SK-N-SH (cell line): ENCODE measurements at regions not wholly inside any gene's neighbourhood (a gene's known extent, or its start where the extent isn't known, plus 50 kb on each side); places are given as distances from the start of the nearest gene placed in this dataset.
A peak's percentile ranks its signal among the peaks of the same experiment; 100 is the strongest.

Experiments
- CTCF ChIA-PET: fragments of 300-600, 350-600 bp; formaldehyde crosslinking; extraction: SDS; loops from one replicate; lab custom pipeline; 2021; lab: Yijun Ruan, JAX
- POLR2A ChIA-PET: fragments of 350-600 bp; sonication (Branson Sonifier 250); formaldehyde crosslinking; extraction: SDS; loops from one replicate; lab custom pipeline; 2020; ENCODE audit warnings: antibody characterized with exemption, inconsistent platforms; lab: Yijun Ruan, JAX
- DNase-seq: peaks from one replicate; pipeline ENCODE4 v3.0.0; 2012
- H2AFZ ChIP-seq: fragments of 200-600 bp; sonication (generic); 2 replicates; pipeline ENCODE4 v1.8.1; 2016; ENCODE audit warnings: antibody characterized with exemption, mild to moderate bottlenecking, low read depth
- H3F3A ChIP-seq: fragments of 200-600 bp; sonication (generic); replicated peaks from 2 replicates; pipeline ENCODE3; 2016; ENCODE audit warnings: antibody characterized with exemption, mild to moderate bottlenecking; ENCODE audit not compliant: insufficient read depth
- H3K27ac ChIP-seq, 2 experiments: fragments of 200-500 bp in 1 of 2; fragments of 200-600 bp in 1 of 2; sonication (Bioruptor generic) in 1 of 2; sonication (generic), shearing (Covaris generic) in 1 of 2; 2 replicates each; pipeline versions ENCODE4 v1.5.1 to v1.6.1; 2014 to 2016; ENCODE audit warnings: low read depth in 2 of 2, inconsistent platforms in 1 of 2, low read length in 1 of 2, mild to moderate bottlenecking in 1 of 2, mixed read lengths in 1 of 2
- H3K27me3 ChIP-seq: fragments of 200-600 bp; sonication (generic), shearing (Covaris generic); 2 replicates; pipeline ENCODE4 v1.6.1; 2016; ENCODE audit warnings: mixed run types; ENCODE audit not compliant: insufficient read depth
- H3K36me3 ChIP-seq, 2 experiments: fragments of 200-500 bp in 1 of 2; fragments of 200-600 bp in 1 of 2; sonication (Bioruptor generic) in 1 of 2; sonication (generic) in 1 of 2; replicated peaks in 1 of 2; 2 replicates each; pipeline versions ENCODE3 to v1.5.1; 2014 to 2016; ENCODE audit warnings: low read length in 1 of 2, mild to moderate bottlenecking in 1 of 2; ENCODE audit not compliant: insufficient read depth in 2 of 2, control insufficient read depth in 1 of 2
- H3K4me1 ChIP-seq, 2 experiments: fragments of 200-500 bp in 1 of 2; fragments of 200-600 bp in 1 of 2; sonication (Bioruptor generic) in 1 of 2; sonication (generic), shearing (Covaris generic) in 1 of 2; 2 replicates each; pipeline versions ENCODE4 v1.5.1 to v1.6.1; 2014 to 2016; ENCODE audit warnings: low read depth in 1 of 2, low read length in 1 of 2, mixed run types in 1 of 2; ENCODE audit not compliant: insufficient read depth in 2 of 2, control insufficient read depth in 1 of 2
- H3K4me2 ChIP-seq: fragments of 200-600 bp; sonication (generic), shearing (Covaris generic); 2 replicates; pipeline ENCODE4 v1.6.1; 2017; ENCODE audit warnings: mixed run types
- H3K4me3 ChIP-seq, 2 experiments: fragments of 200-500 bp in 1 of 2; fragments of 200-600 bp in 1 of 2; sonication (Bioruptor generic) in 1 of 2; sonication (generic), shearing (Covaris generic) in 1 of 2; 2 replicates each; pipeline versions ENCODE4 v1.5.1 to v1.8.1; 2014 to 2016; ENCODE audit warnings: low read depth in 2 of 2, inconsistent platforms in 1 of 2, low read length in 1 of 2, mild to moderate bottlenecking in 1 of 2, mixed read lengths in 1 of 2, moderate library complexity in 1 of 2
- H3K79me2 ChIP-seq: fragments of 200-600 bp; sonication (generic); 2 replicates; pipeline ENCODE4 v1.8.1; 2017; ENCODE audit warnings: mild to moderate bottlenecking; ENCODE audit not compliant: insufficient read depth
- H3K9ac ChIP-seq: fragments of 200-600 bp; sonication (generic); 2 replicates; pipeline ENCODE4 v1.6.1; 2017; ENCODE audit warnings: mixed run types
- H3K9me2 ChIP-seq: fragments of 200-600 bp; sonication (generic); 2 replicates; pipeline ENCODE4 v1.6.1; 2017; ENCODE audit warnings: mixed run types
- H3K9me3 ChIP-seq: fragments of 200-600 bp; sonication (generic); 2 replicates; pipeline ENCODE4 v1.6.1; 2017; ENCODE audit warnings: mixed run types, mild to moderate bottlenecking, moderate library complexity
- H4K20me1 ChIP-seq: fragments of 200-600 bp; sonication (generic); 2 replicates; pipeline ENCODE4 v1.6.1; 2017; ENCODE audit warnings: mild to moderate bottlenecking, mixed run types; ENCODE audit not compliant: insufficient read depth
- CTCF ChIP-seq: fragments of 200-600 bp; sonication (generic); IDR thresholded peaks from 2 replicates; pipeline ENCODE4 v1.6.1; 2017; ENCODE audit warnings: antibody characterized with exemption, mild to moderate bottlenecking, moderate library complexity
- EZH2phosphoT487 ChIP-seq: fragments of 200-600 bp; sonication (generic); IDR thresholded peaks from 2 replicates; pipeline ENCODE4 v1.6.1; 2017; ENCODE audit warnings: low read depth, mixed run types, mild to moderate bottlenecking, antibody characterized with exemption, moderate library complexity, borderline replicate concordance
- FOXJ3 ChIP-seq: sonication (generic); formaldehyde crosslinking; IDR thresholded peaks from 2 replicates; pipeline ENCODE4 v1.5.1; 2020; ENCODE audit warnings: mild to moderate bottlenecking, missing genetic modification reagents
- MXI1 ChIP-seq: IDR thresholded peaks from 2 replicates; pipeline ENCODE4 v1.6.1; 2012; ENCODE audit warnings: mild to moderate bottlenecking, low read depth, low read length, improper control_type of control experiment
- NFIC ChIP-seq: IDR thresholded peaks from 2 replicates; pipeline ENCODE4 v1.4.0; 2012; ENCODE audit warnings: borderline replicate concordance
- RAD21 ChIP-seq: IDR thresholded peaks from 2 replicates; pipeline ENCODE4 v1.6.1; 2012; ENCODE audit warnings: mild to moderate bottlenecking, low read length
- RCOR1 ChIP-seq: fragments of 150-350 bp; IDR thresholded peaks from 2 replicates; pipeline ENCODE4 v1.6.1; 2017; ENCODE audit warnings: antibody characterized with exemption, low read length
- REST ChIP-seq: IDR thresholded peaks from 2 replicates; pipeline ENCODE4 v1.6.1; 2012; ENCODE audit warnings: mild to moderate bottlenecking, low read depth, low read length, moderate library complexity
- RFX5 ChIP-seq: IDR thresholded peaks from 2 replicates; pipeline ENCODE4 v1.6.1; 2012; ENCODE audit warnings: mild to moderate bottlenecking, improper control_type of control experiment, low read length
- SMC3 ChIP-seq: IDR thresholded peaks from 2 replicates; pipeline ENCODE4 v1.6.1; 2012; ENCODE audit warnings: low read depth, low read length, improper control_type of control experiment
- TAF1 ChIP-seq: IDR thresholded peaks from 2 replicates; pipeline ENCODE4 v1.6.1; 2012; ENCODE audit warnings: low read depth, mild to moderate bottlenecking, low read length, moderate library complexity, borderline replicate concordance
- TEAD4 ChIP-seq: IDR thresholded peaks from 2 replicates; pipeline ENCODE4 v1.4.0; 2012; ENCODE audit warnings: mild to moderate bottlenecking, borderline replicate concordance; ENCODE audit not compliant: insufficient read depth
- USF2 ChIP-seq: fragments of 150-350 bp; IDR thresholded peaks from 2 replicates; pipeline ENCODE4 v1.6.1; 2017; ENCODE audit warnings: antibody characterized with exemption, low read length, low read depth, borderline replicate concordance
- WGBS: methylation state at CpG from one replicate; pipeline ENCODE4 v1.1.6; 2017; ENCODE audit warnings: low lambda C conversion rate; 5-methylcytosine and 5-hydroxymethylcytosine counted together

- TF ChIP-seq NFIC, result no peak
Observed at GRCh38 chr6:121848523-121849255, 413.2 kb downstream of the GJA1 start (continued).

- Histone ChIP-seq H3K79me2 (no peaks in the 10 kb centered on the region), H3K9me3 (no peaks in the 10 kb centered on the region), H2AFZ (no peak overlapping the region), H3K4me3 (no peak overlapping the region; a peak in 1 of 4 replicates), H4K20me1 (no peaks in the 10 kb centered on the region), H3K36me3 (no peaks in the 10 kb centered on the region), H3K9ac (no peak overlapping the region), H3F3A (no peaks in the 10 kb centered on the region), H3K4me2 (no peak overlapping the region), H3K27me3 (no peaks in the 10 kb centered on the region), H3K4me1 (peaks cover 0 to 13% of the 10 kb centered on the region in 2 experiments; a peak in 3 of 4 replicates), H3K27ac (no peak overlapping the region), H3K9me2 (no peaks in the 10 kb centered on the region)
- ChIA-PET POLR2A (no interaction called here), CTCF (interaction anchor here (0.5 to 4.2 kb wide), 26 partner anchors 10 to 503 kb away, joined by 3 to 50 read pairs (median 4); partner anchors contain the start of gene GJA1)
- WGBS, result 60% methylated on average over 5 of the region's 5 CpGs
- peak; percentile 59 for DNase-seq
- TF ChIP-seq SMC3, result peak; percentile 92
- peak; percentile 96 for TF ChIP-seq RAD21
- TF ChIP-seq TAF1, result no peak
- TF ChIP-seq CTCF, result peak; percentile 89
- 0 out of 2 replicates have a peak, but pooled peaks have one; percentile 31 for TF ChIP-seq RFX5
Observed at GRCh38 chr6:121849477-121849876, 414.0 kb downstream of the GJA1 start.

- CTCF ChIA-PET, result interaction anchor here (4.0 to 4.2 kb wide), 2 partner anchors 12 to 420 kb away, joined by 16 to 50 read pairs; no protein-coding TSS in a partner anchor
- 69% methylated on average over 2 of the region's 2 CpGs for WGBS
- TF ChIP-seq USF2, result no peak
- no peak for TF ChIP-seq MXI1
- TF ChIP-seq EZH2phosphoT487, result no peak
- TF ChIP-seq RFX5, result no peak
- no peak for TF ChIP-seq RCOR1
- no peak for TF ChIP-seq TEAD4
- TF ChIP-seq REST, result no peak
- TF ChIP-seq CTCF, result no peak
- TF ChIP-seq SMC3, result no peak
- TF ChIP-seq FOXJ3, result no peak
- no peak for TF ChIP-seq NFIC
- TF ChIP-seq TAF1, result no peak
Observed at GRCh38 chr6:121851056-121851455, 415.6 kb downstream of the GJA1 start.

More at GRCh38 chr6:121851056-121851455, 415.6 kb downstream of the GJA1 start:
- Histone ChIP-seq H2AFZ (peak overlapping the region; percentile 67; the same call in 1 of the 2 replicates), H3F3A (no peaks in the 10 kb centered on the region), H3K27me3 (no peaks in the 10 kb centered on the region), H3K9ac (no peak overlapping the region), H3K4me2 (no peak overlapping the region), H4K20me1 (no peaks in the 10 kb centered on the region), H3K9me2 (no peaks in the 10 kb centered on the region), H3K36me3 (no peaks in the 10 kb centered on the region), H3K79me2 (no peaks in the 10 kb centered on the region), H3K4me1 (peaks cover 0 to 14% of the 10 kb centered on the region in 2 experiments; a peak in 3 of 4 replicates), H3K9me3 (no peaks in the 10 kb centered on the region), H3K27ac (peak overlapping the region in 1 of 2 experiments; percentile 54; a peak in 1 of 4 replicates), H3K4me3 (no peak overlapping the region)
- POLR2A ChIA-PET, result no interaction called here
- no peak for DNase-seq
